Right renal pelvis (tissue), 4 donors: ENCODE measurements at regions not wholly inside any gene's neighbourhood (a gene's known extent, or its start where the extent isn't known, plus 50 kb on each side); places are given as distances from the start of the nearest gene placed in this dataset.
"Not testable (repeated sequence)": the region's sequence is repeated elsewhere in the genome, so short reads cannot be mapped to it uniquely, and the experiment has no call there.

Source experiments
- DNase-seq, 4 donors: peaks; one replicate each; pipeline ENCODE4 v3.0.0-alpha.2; 2013; ENCODE audit warnings: low read depth in 4 of 4, low spot score in 3 of 4, missing footprints in 1 of 4

DNA sequence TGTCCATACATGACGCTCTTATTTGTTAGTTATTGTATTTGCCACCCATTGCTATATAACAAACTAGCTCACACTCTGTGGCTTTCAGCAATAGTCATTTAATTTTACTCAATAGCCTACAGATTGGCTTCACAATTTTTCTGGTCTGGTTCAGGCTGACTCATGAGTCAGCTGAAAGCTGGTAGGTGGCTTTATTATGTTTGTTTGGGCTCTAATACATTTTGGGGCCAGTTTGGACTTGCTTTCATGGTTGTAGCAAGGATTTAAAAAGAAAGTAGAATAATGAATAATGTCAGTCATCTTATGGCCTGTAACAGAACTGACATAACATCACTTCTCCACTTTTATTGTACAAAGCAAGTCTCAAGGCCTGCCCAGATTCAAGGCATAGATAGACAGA, 338.7 kb downstream of the LRRIQ3 start:
- DNase-seq, result no peak

GRCh38 chr1:73854527-73854926, 343.4 kb downstream of the LRRIQ3 start:
- DNase-seq, result no peak

DNA sequence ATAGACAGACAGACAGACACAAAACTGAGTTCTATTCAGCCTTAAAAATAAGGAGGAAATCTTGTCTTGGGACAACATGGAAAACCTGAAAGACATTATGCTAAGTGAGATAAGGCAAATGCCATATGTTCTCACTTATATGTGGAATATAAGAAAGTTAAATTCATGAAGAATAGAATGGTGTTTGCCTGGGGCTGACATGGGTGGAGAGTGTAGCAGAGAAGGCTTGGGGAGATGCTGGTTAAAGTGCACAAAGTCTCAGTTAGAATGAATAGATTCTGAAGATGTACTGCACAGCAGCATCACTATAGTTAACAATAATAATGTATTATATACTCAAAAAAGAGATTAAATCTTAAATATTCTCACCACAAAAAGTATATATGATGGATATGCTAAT, 355.5 kb downstream of the LRRIQ3 start:
- DNase-seq, result no peak

DNA sequence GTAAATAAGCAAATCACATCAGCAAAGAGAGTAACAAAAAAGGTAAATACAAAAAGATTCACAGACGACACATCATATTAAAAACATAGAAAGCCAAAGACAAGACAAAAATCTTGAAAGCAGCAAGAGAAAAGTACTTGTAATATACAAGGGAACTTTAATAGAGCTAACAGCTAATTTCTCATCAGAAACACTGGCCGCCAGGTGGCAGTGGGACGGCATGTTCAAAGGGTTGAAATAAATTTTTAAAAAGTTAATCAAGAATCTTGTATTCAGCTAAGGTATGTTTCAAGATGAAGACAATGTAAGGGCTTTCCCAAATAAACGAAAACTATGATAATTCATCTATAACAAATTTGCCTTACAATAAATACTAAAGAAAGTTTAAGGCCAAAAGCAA, 358.1 kb downstream of the LRRIQ3 start:
- no peak for DNase-seq

GRCh38 chr1:73832276-73833181, 365.4 kb downstream of the LRRIQ3 start:
- DNase-seq, result no peak

- not testable (repeated sequence) for DNase-seq
These were observed 370.7 kb downstream of the LRRIQ3 start for GRCh38 chr1:73827283-73827682.

DNA sequence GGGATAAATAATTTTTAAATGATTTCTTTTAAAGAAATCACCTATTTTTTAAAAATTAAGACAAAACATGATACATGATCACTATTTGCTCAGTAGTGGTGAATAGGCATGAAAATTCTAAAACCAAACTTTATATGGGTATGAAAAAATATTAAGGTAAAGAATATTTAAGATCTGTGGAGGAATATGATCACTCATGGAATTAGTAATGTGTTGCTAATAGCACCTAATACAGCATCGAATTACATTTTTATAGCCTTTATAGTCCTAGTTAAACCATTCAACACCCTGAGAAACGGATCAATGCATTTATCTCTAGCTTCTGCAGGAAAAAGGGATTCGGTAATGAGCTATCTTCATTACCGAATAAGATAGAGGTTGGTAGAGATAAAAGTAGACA, 373.9 kb downstream of the LRRIQ3 start:
- DNase-seq, result no peak

DNA sequence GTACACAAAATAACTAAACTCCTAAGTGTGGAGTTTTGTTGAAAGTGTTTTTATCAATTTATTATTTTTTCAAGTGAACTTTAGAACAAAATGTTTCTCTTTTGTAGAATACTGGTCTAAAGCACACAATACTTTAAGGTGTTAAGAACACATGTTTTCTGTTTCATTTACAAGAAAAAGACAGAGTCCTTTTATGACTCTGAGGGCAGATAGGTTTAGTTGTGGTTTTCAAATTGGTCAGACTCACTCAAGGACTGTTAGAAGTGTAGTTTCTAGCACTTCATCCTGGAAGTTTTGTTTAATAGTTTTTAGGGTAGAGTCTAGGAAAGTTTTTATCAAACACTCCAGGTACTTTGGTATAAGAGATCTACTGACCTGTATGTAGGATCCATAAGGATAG, 376.5 kb downstream of the LRRIQ3 start:
- DNase-seq, result no peak

DNA sequence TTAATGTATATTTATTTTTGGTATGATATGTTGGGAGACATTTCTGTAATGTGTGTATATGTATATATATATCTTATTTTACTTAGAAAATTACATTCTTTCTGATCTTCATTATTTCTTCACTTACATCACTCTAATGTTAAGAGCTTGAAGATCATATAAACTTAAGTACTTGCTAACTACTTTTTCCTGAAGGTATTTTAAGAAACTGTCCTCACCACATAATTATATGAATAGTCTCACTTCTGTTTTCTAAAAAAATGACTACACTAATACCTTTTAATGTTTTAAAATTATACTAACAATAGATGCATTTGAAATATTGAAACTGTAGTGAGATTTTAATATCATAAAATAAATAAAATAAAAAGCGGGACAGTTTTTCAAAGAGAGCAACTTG, 377.1 kb downstream of the LRRIQ3 start:
- no peak for DNase-seq

GRCh38 chr1:73813716-73814115, 384.3 kb downstream of the LRRIQ3 start:
- DNase-seq, result no peak

DNA sequence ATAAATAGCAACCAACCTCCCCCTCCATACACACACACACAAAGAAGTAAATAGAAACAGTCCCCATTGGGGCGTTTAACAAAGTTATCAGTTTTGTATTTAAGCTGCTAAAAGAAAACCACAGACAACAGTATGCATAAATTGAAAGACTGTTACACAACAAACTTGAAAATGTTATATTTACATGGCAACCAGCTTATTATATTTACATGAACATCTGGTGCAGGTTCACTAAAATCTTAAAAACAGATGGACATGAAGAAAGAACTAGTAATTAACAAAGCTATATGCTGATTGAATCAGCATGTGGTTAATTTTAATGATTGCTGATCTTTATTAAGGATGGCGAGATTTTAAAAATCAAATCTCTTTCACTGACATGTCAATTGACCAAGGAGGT, 384.7 kb downstream of the LRRIQ3 start:
- DNase-seq, result no peak

GRCh38 chr1:73811798-73812197, 386.2 kb downstream of the LRRIQ3 start:
- no peak for DNase-seq

- DNase-seq, result no peak
These were observed 393.0 kb downstream of the LRRIQ3 start for GRCh38 chr1:73804935-73805334.

- no peak for DNase-seq
These were observed 394.6 kb downstream of the LRRIQ3 start for GRCh38 chr1:73803380-73803779.

GRCh38 chr1:73801912-73802429, 396.0 kb downstream of the LRRIQ3 start:
- no peak for DNase-seq

DNA sequence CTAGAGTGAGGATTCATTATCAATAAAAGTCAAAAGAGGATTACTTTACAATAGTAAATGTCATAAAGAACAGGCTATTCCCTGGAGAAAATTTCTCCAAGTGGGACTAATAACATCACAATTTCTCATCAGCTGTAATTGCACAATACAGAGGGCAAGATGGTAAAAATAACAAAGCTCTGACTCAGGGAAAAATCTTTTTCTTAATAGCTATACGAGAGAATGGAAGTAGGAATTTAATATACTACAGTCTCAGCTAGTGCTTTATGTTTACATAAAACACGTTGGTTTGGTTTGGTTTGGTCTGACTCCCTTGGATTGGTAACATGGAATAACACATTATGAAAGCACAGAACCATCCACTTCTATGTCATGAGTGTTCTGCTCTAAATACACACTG, 397.6 kb downstream of the LRRIQ3 start:
- no peak for DNase-seq

GRCh38 chr1:73789965-73790364, 408.0 kb downstream of the LRRIQ3 start:
- DNase-seq, result no peak

- no peak for DNase-seq
These were observed 413.9 kb downstream of the LRRIQ3 start for GRCh38 chr1:73784026-73784425.

DNA sequence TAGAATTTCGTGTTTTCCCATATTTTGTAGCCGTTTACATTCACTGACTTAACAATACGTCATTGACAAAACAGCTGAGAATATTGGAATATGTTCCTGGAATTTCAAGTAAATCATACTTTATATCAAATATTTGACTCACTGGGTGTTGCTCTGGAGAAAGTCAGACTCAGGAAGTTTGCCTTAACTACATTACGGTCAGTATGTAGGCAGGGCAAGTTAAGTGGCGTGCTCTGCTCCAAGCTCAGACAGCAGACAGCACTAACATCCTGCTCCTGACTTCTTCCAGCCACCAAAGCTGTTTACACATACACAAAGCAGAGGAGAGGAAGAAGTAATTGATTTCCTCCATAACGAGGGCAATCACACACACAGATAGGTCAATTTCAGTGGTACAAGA, 414.6 kb downstream of the LRRIQ3 start:
- no peak for DNase-seq

DNA sequence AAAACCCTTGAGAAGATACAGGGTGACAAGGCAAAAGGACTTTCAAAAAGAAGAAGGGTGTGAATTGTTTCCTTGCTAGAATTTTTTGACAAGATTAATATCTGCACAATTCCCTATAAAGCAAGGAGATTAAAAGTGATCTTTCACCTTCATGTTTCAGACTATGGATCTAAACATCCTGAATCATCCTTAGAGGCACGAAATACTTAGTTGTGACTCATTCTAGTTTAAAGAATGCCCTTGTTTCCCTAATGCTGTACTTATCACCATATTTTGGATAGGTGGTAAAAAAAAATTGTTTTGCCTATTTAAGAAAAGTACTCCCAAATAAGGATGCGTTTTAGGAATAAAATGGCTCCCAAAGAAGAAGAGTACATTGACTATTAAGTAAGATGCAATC, 415.1 kb downstream of the LRRIQ3 start:
- DNase-seq, result no peak

DNA sequence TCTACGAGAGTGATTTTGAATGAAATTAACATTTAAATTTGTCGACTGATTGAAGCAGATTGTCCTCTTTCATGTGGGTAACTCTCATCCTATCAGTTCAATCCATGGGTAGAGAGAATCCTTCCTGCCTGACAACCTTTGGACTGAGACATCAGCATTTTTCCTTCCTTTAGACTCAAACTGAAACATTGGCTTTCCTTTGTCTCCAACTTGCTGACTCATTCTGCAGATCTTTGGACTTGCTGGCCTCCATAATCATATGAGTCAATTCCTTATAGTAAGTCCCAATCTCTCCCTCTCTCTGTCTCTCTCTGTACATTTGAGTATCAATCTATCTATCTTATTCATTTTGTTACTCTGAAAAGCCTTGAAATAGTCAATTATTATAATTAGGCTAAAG, 416.7 kb downstream of the LRRIQ3 start:
- DNase-seq, result no peak

GRCh38 chr1:73778471-73778870, 419.5 kb downstream of the LRRIQ3 start:
- DNase-seq, result no peak
